Activated CD4-positive, CD25-positive, alpha-beta regulatory T cell (primary cell): ENCODE measurements at regions not wholly inside any gene's neighbourhood (a gene's known extent, or its start where the extent isn't known, plus 50 kb on each side); places are given as distances from the start of the nearest gene placed in this dataset.

Experiments used
- DNase-seq, 4 experiments: peaks; one replicate each; lab custom pipeline; 2025; lab: John Stamatoyannopoulos, UW

GRCh38 chr4:36823199-36823967, 421.2 kb upstream of the NWD2 start:
- DNase-seq, result no peak

GRCh38 chr4:36824682-36825081, 419.9 kb upstream of the NWD2 start:
- no peak for DNase-seq

GRCh38 chr4:36835246-36835645, 409.3 kb upstream of the NWD2 start:
- DNase-seq, result no peak

- DNase-seq, result no peak
These were observed 402.8 kb upstream of the NWD2 start for GRCh38 chr4:36841583-36842326.

- no peak for DNase-seq
These were observed 400.1 kb upstream of the NWD2 start for GRCh38 chr4:36844448-36844847.

- no peak for DNase-seq
These were observed 391.7 kb upstream of the NWD2 start for GRCh38 chr4:36852856-36853255.

- no peak for DNase-seq
These were observed 390.0 kb upstream of the NWD2 start for GRCh38 chr4:36854554-36854953.

GRCh38 chr4:36863601-36864000, 380.9 kb upstream of the NWD2 start:
- no peak for DNase-seq

- DNase-seq, result no peak
These were observed 374.4 kb upstream of the NWD2 start for GRCh38 chr4:36870121-36870520.

GRCh38 chr4:36872679-36873078, 371.9 kb upstream of the NWD2 start:
- DNase-seq, result no peak

- DNase-seq, result no peak
These were observed 360.4 kb upstream of the NWD2 start for GRCh38 chr4:36884151-36884550.

GRCh38 chr4:36891971-36892370, 352.6 kb upstream of the NWD2 start:
- no peak for DNase-seq

GRCh38 chr4:36900446-36900987, 344.0 kb upstream of the NWD2 start:
- DNase-seq, result no peak

- no peak for DNase-seq
These were observed 339.7 kb upstream of the NWD2 start for GRCh38 chr4:36904823-36905222.

- no peak for DNase-seq
These were observed 330.4 kb upstream of the NWD2 start for GRCh38 chr4:36914106-36914505.

- no peak for DNase-seq
These were observed 328.8 kb upstream of the NWD2 start for GRCh38 chr4:36915717-36916116.

- no peak for DNase-seq
These were observed 327.1 kb upstream of the NWD2 start for GRCh38 chr4:36917413-36917812.

GRCh38 chr4:36919721-36920120, 324.8 kb upstream of the NWD2 start:
- no peak for DNase-seq

- DNase-seq, result no peak
These were observed 322.9 kb upstream of the NWD2 start for GRCh38 chr4:36921476-36922216.

GRCh38 chr4:36930562-36931111, 313.9 kb upstream of the NWD2 start:
- no peak for DNase-seq

GRCh38 chr4:36944232-36944631, 300.3 kb upstream of the NWD2 start:
- no peak for DNase-seq

- DNase-seq, result no peak
These were observed 283.1 kb upstream of the NWD2 start for GRCh38 chr4:36961420-36961819.
